NOMO-1 treated with dmso at 0.1 percent for 144 hours (cell line): ENCODE measurements at regions not wholly inside any gene's neighbourhood (a gene's known extent, or its start where the extent isn't known, plus 50 kb on each side); places are given as distances from the start of the nearest gene placed in this dataset.

Source experiments
- DNase-seq: peaks from one replicate; lab custom pipeline; 2025; ENCODE audit not compliant: unreplicated experiment; lab: John Stamatoyannopoulos, UW

DNA sequence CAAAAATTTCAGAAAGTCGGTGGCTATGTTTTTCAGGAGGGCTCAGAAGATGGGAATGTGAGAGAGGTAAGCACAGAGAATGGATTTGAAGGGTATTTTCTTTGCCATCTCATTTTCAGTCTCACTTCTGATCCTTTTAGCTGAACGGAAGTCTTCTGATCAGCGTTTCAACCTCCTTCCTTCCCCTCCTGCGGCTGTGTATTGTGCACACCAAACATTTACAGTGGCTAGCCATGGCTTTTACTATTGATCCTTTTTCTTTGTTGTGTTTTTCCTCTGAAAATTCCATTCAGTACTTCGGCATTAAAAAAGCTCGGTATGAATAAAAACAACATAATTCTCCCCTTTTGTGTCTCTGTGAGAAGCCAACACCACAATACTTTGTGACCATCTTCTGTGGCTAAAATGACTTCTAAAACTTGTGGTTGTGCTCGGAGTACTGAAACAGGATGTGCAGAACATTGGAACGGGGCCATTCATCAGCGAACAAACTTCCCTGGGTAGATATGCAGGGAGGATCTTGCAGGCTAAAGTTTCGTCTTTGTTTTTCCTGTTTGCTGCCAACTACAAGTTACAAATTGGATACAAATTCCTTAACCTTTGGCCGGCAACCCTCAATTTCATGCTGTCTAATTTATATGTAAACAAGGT is 260.8 kb upstream of the FAM98A start:
- DNase-seq, result no peak

- no peak for DNase-seq
These were observed 260.1 kb upstream of the FAM98A start for GRCh38 chr2:33859176-33859575.

DNA sequence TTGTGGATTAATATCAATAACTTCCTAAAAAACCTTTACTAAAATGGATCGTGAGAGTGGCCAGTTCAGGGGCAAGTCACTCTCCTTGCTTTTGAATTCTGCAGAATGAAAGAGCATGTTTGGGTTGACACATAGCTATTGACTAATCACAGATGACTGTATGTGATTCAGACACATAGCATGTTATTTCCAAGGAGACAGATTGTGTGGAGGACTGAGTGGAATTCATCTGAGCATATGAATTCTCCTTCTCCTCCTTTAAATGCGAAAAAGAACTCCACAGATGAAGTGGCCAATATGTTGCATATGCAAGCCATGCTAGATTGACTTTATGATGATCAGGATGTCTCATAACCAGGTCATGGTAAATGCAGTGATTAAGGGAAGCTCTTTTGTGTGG is 249.4 kb upstream of the FAM98A start:
- DNase-seq, result no peak

- no peak for DNase-seq
These were observed 240.7 kb upstream of the FAM98A start for GRCh38 chr2:33839791-33840190.

- DNase-seq, result no peak
These were observed 237.5 kb upstream of the FAM98A start for GRCh38 chr2:33836628-33837027.

GRCh38 chr2:33835911-33836310 is 236.8 kb upstream of the FAM98A start:
- DNase-seq, result no peak

GRCh38 chr2:33822964-33823363 is 223.9 kb upstream of the FAM98A start:
- no peak for DNase-seq

DNA sequence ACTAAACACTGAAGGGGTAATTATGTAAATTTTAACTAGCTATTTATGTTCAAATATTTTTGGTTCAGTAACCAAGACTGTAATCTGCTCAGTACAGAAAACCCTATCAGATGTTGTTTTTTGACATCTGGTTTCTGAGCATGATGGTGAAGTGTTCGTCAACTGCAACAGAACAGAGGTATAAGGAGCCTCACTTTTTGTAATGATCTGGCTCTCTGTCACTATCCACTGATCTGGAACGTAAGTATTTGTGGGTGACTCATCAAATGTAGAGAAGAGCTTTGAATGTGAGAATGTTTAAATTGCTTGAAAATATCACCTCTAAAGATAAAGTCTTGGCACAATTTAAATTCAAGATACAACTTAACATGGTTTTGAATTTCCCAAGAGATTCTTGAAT is 213.6 kb upstream of the FAM98A start:
- DNase-seq, result no peak

GRCh38 chr2:33810046-33810835 is 211.1 kb upstream of the FAM98A start:
- DNase-seq, result no peak

DNA sequence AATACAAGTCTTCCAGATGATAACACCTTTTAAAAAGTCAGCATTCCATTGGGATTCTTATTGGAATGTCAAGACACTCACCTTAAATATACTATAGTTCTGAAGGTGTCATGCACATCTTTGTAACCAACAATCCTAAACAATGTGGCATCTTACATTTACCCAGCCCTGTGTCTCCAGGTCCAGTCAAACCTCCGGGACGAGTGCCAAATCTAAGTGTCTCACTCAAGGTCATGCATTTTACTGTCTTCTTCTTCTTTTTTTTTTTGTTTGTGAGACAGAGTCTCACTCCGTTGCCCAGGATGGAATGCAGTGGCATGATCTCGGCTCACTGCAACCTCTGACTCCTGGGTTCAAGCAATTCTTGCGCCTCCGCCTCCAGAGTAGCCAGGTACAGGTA is 206.9 kb upstream of the FAM98A start:
- DNase-seq, result no peak

GRCh38 chr2:33804155-33804554 is 205.1 kb upstream of the FAM98A start:
- DNase-seq, result no peak

DNA sequence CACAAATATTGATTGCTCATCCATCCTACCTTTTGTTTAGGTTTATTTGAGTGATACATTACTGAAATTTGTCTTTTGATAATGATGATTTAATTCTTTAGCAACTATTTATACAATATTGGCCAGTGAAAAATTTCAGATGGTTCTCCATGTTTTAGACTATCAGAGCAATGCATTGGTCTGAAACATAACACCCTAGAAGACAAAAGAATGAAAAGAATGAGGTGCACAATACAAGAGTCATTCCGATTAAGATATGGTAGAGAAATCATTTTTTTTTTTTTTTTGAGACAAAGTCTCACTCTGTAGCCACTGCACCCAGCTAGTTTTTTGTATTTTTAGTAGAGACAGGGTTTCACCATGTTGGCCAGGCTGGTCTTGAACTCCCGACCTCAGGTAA is 197.4 kb upstream of the FAM98A start:
- no peak for DNase-seq

- no peak for DNase-seq
These were observed 192.5 kb upstream of the FAM98A start for GRCh38 chr2:33791625-33792024.

DNA sequence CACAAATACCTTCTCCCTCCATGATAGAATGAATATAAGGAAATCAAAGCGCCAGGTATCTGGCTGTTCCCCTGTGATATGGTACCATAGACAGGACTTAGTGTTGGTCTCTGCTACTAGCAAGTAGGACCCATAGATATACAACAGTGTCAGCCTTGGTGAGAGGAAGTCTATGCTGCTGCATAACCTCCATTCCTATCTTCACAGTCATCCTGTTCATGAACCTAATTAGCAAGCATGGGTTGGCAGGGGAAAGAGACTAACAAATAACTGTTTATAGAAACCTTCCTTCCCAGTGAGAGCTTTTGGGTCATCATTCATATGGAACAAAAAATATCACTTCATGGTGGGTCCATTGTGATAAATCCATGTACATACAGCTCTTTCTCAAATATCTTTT is 188.9 kb upstream of the FAM98A start:
- DNase-seq, result no peak

DNA sequence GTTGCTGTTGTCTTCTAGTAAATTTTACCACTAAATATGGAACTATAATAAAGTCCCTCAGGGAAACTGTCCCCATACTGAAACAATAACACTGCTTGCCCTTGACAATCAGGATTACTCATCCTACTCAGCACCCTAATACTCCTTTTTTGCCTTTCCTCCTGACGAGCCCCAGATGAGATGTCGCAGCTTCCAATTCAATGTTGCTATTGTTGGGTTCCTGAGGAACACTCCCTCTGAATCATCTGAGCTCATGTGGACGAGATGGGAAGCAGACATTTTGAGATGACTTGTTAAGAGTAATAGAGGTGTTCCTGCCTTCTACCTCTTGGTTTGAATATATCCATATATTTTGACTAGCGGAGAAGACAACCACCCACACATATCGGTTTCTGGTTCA is 187.8 kb upstream of the FAM98A start:
- no peak for DNase-seq

- peak; percentile 65 for DNase-seq
These were observed 186.4 kb upstream of the FAM98A start for GRCh38 chr2:33785201-33786106.

GRCh38 chr2:33784488-33784887 is 185.4 kb upstream of the FAM98A start:
- no peak for DNase-seq

DNA sequence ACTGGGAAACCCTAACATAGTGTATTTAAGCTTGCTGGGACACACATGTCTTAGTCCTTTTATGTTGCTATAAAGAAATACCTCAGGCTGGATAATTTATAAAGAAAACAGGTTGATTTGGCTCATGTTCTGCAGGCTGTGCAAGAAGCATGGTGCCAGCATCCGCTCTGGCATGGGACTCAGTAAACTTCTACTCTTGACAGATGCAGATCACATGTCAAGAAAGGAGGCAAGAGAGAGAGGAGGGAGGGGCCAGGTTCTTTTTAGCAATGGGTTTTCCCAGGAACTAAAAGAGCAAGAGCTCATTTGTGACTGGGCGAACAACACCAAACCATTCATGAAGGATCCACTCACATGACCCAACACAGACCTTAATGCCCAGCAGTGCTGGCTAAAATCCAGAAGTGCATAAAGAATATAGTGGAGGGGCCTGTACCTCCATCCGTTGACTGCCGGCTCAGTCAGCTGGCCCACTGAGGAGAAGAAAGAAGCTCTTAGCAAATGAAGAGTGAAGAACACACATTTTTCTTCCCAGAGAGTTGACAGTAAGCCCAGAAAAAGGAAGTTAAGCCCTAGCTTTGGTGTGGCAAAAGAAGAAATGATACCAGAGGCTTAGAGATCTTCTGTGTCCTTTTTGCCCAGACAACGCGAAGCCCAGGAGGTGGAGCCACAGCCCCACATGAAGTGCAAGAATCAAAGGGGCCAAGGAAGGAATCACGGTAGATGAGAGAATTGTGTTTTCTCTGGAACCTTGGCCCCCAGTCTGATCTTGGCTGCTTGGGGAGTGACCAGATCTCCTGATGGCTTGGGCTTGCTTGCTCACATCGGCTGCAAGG is 183.5 kb upstream of the FAM98A start:
- DNase-seq, result no peak

DNA sequence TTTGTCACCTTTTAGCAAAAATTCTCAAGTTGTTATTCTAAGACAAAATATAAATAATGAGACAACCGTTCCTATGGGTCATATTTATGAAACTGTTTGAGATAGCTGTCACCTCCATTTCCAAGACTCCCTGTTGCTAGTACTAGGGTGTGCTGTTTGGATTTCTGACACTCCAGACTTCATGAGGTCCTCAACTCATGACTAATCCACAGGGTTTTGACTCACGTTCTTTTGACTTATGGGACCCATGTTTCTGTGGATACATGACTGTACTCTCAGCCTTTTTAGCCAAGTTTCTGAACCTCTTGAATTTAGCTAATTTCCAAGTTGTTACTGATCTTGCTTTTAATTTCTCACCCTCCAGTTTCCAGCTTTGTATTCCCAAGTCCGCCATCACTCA is 178.7 kb upstream of the FAM98A start:
- no peak for DNase-seq

- DNase-seq, result no peak
These were observed 176.2 kb upstream of the FAM98A start for GRCh38 chr2:33775306-33775705.

GRCh38 chr2:33770023-33770422 is 170.9 kb upstream of the FAM98A start:
- no peak for DNase-seq
